Calu3 (cell line): ENCODE measurements at regions not wholly inside any gene's neighbourhood (a gene's known extent, or its start where the extent isn't known, plus 50 kb on each side); places are given as distances from the start of the nearest gene placed in this dataset.

Experiments used
- BruUV-seq: library from RNA; stranded (reverse); fragments of 400-500 nt; replicated peaks from 2 replicates; lab custom pipeline; 2021; lab: Mats Ljungman, UMichigan
- CTCF ChIA-PET: fragments of 300-600 bp; sonication (Branson Sonifier 250); formaldehyde crosslinking; loops from one replicate; lab custom pipeline; 2022; ENCODE audit warnings: antibody characterized with exemption; lab: Charles Lee
- DNase-seq: peaks from one replicate; pipeline ENCODE4 v3.0.0; 2022
- H3K27ac Mint-ChIP-seq: one replicate; pipeline ENCODE4 v1.8.0; 2022; ENCODE audit warnings: mixed read lengths; ENCODE audit not compliant: unreplicated experiment
- H3K27me3 Mint-ChIP-seq: one replicate; pipeline ENCODE4 v1.8.0; 2022; ENCODE audit warnings: mixed read lengths; ENCODE audit not compliant: unreplicated experiment
- H3K36me3 Mint-ChIP-seq: one replicate; pipeline ENCODE4 v1.8.0; 2022; ENCODE audit warnings: mild to moderate bottlenecking, moderate library complexity, mixed read lengths; ENCODE audit not compliant: insufficient read depth, unreplicated experiment
- H3K4me1 Mint-ChIP-seq: one replicate; pipeline ENCODE4 v1.8.0; 2022; ENCODE audit warnings: mild to moderate bottlenecking, low read depth, mixed read lengths; ENCODE audit not compliant: unreplicated experiment
- H3K4me3 Mint-ChIP-seq: one replicate; pipeline ENCODE4 v1.8.0; 2022; ENCODE audit warnings: mild to moderate bottlenecking, low read depth, moderate library complexity, mixed read lengths; ENCODE audit not compliant: unreplicated experiment
- H3K9me3 Mint-ChIP-seq: one replicate; pipeline ENCODE4 v1.8.0; 2022; ENCODE audit warnings: low read depth, mixed read lengths; ENCODE audit not compliant: unreplicated experiment
- intact Hi-C: fragments of 100-400 bp; cut with micrococcal nuclease; formaldehyde crosslinking; loops from one replicate; pipeline ENCODE4 v1.10.0; 2022; ENCODE audit not compliant: unreplicated experiment
- TF ChIP-seq, protein P1 (sequence below): fragments of 200-600 bp; IDR thresholded peaks from one replicate; pipeline ENCODE4 v1.8.0; 2022; ENCODE audit warnings: antibody characterized with exemption; ENCODE audit not compliant: unreplicated experiment

DNA sequence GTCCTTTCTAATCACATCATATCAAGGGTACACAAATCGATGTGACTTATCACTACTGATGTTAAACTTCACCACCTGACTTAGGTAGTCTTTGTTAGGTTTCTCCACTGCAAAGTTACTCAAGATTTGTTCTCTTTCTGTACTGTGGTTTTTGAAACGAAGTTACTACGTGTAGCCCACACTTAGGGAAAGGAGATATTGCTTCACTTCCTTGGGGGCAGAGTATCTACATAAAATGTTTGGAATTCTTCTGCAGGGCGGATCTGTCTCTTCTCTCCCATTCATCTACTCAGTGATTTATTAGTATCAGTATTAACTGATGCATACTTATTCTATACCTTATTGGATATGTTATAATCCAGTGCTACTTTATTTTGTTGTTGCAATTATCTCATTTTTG is 403.6 kb upstream of the MON1B start:
- DNase-seq = no peak
- H3K9me3 Mint-ChIP-seq = peaks cover 2% of the 10 kb centered on the region

DNA sequence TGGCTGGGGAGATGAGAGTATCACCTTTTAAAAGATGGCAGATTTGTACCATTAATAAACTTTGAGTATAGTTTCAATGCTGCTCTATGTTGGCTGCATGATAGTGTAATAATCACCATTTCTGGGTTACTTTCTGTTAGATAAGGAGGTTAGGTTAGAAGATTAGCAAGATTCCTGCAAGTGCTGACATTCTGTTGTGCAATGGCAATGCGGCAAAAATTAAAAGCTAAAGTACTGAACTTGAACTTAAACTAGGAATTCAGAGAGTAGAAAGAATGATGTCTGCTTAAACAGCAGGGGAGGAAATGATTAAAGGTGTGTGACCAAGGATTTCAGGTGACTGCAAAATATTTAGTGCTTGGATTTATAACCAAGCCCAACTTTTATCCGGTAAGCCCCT is 399.8 kb upstream of the MON1B start:
- H3K27ac Mint-ChIP-seq = no peak overlapping the region
- CTCF ChIA-PET = no interaction called here
- no peaks in the 10 kb centered on the region for H3K27me3 Mint-ChIP-seq
- peaks cover 2% of the 10 kb centered on the region for H3K9me3 Mint-ChIP-seq
- H3K36me3 Mint-ChIP-seq = no peaks in the 10 kb centered on the region
- no peaks in the 10 kb centered on the region for H3K4me1 Mint-ChIP-seq
- H3K4me3 Mint-ChIP-seq = no peak overlapping the region
- no peak for DNase-seq
- no TSS peak for BruUV-seq
- TF ChIP-seq, protein P1, sequence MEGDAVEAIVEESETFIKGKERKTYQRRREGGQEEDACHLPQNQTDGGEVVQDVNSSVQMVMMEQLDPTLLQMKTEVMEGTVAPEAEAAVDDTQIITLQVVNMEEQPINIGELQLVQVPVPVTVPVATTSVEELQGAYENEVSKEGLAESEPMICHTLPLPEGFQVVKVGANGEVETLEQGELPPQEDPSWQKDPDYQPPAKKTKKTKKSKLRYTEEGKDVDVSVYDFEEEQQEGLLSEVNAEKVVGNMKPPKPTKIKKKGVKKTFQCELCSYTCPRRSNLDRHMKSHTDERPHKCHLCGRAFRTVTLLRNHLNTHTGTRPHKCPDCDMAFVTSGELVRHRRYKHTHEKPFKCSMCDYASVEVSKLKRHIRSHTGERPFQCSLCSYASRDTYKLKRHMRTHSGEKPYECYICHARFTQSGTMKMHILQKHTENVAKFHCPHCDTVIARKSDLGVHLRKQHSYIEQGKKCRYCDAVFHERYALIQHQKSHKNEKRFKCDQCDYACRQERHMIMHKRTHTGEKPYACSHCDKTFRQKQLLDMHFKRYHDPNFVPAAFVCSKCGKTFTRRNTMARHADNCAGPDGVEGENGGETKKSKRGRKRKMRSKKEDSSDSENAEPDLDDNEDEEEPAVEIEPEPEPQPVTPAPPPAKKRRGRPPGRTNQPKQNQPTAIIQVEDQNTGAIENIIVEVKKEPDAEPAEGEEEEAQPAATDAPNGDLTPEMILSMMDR = no peak
- intact Hi-C loops = no loop called here

More for the DNA sequence above, 403.6 kb upstream of the MON1B start:
- no peaks in the 10 kb centered on the region for H3K27me3 Mint-ChIP-seq
- no peak overlapping the region for H3K4me3 Mint-ChIP-seq
- TF ChIP-seq, protein P1 = no peak
- CTCF ChIA-PET = no interaction called here
- no peak overlapping the region for H3K27ac Mint-ChIP-seq
- no peaks in the 10 kb centered on the region for H3K4me1 Mint-ChIP-seq
- no TSS peak for BruUV-seq
- H3K36me3 Mint-ChIP-seq = no peaks in the 10 kb centered on the region
- intact Hi-C loops = no loop called here

DNA sequence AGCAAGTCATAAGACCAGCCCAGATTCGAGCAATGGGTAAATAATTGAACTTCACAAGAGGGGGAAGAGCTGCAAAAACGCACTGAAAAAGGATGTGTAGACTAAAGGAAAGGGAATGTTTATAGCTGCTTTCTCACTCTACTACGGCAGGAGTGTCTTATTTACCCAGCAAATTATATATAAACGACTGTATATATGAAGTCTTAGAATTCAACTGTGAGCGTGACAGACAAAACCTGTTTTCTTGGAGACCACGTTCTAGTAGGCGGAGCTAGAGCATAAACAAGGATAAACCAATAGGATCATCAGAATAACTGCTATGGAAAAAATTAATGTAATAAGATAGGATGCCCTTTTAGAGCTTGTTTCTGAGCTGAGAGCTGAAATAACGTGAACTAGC is 394.6 kb upstream of the MON1B start:
- Mint-ChIP-seq H3K27ac (no peak overlapping the region), H3K4me3 (no peak overlapping the region), H3K4me1 (no peaks in the 10 kb centered on the region), H3K9me3 (peaks cover 2% of the 10 kb centered on the region), H3K27me3 (no peaks in the 10 kb centered on the region), H3K36me3 (no peaks in the 10 kb centered on the region)
- DNase-seq = no peak
- CTCF ChIA-PET = interaction anchor here (0.6 to 0.7 kb wide), 3 partner anchors 72 to 491 kb away, joined by 3 to 4 read pairs (median 4); no protein-coding TSS in a partner anchor
- TF ChIP-seq, protein P1 = no peak
- no TSS peak for BruUV-seq
- intact Hi-C loops = no loop called here

DNA sequence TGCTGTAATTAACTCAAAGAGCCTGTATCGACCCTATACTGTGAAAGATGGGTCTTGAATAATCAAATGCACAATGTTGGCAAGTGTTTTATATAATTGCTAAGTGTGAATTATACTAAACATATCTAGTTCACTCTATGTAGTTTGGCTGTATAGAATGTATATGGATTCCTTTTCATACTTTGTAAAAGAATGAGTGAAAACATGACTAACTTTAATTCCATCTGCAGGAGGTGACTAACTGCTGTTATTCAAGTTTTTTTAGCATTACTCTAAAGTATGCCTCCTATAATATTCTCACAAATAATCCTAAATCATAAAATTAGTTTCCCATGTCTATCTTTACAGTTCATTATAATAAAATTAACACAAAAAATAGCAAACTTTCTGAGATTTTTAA is 394.0 kb upstream of the MON1B start:
- H3K9me3 Mint-ChIP-seq = peaks cover 2% of the 10 kb centered on the region
- no peaks in the 10 kb centered on the region for H3K27me3 Mint-ChIP-seq
- no peak overlapping the region for H3K4me3 Mint-ChIP-seq
- H3K4me1 Mint-ChIP-seq = no peaks in the 10 kb centered on the region
- intact Hi-C loops = no loop called here
- CTCF ChIA-PET = no interaction called here
- H3K27ac Mint-ChIP-seq = no peak overlapping the region
- TF ChIP-seq, protein P1 = no peak
- no peaks in the 10 kb centered on the region for H3K36me3 Mint-ChIP-seq
- DNase-seq = no peak
- no TSS peak for BruUV-seq
